AG09319 (cell line): ENCODE measurements at regions not wholly inside any gene's neighbourhood (a gene's known extent, or its start where the extent isn't known, plus 50 kb on each side); places are given as distances from the start of the nearest gene placed in this dataset.

Experiments
- DNase-seq: peaks from one replicate; pipeline ENCODE4 v3.0.0-alpha.2; 2010; ENCODE audit warnings: low read depth; ENCODE audit errors: extremely low read depth
- TF ChIP-seq, protein P1 (sequence below): IDR thresholded peaks from 2 replicates; pipeline ENCODE4 v1.5.1; 2011; ENCODE audit warnings: low read depth, mild to moderate bottlenecking, inconsistent platforms, low read length, moderate library complexity

DNA sequence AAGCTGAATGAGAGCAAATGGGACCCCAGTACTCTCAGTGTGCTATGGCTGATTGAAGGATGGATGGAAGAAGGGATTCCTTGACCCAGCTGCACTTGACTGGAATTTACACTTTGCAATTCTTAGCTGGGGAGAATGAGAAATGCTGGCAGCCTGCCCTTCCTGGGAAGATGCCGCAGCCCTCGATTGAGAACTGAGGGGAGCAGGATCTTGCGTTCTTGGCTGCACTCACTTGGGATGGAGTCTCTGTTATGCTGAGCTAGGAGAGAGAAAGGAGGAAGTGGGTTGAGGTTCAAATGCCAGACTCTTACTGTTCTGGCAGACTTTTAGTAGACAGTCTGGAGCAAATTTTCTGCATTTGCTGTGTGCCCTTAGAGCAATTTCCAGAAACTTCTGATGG, 221.2 kb downstream of the FNDC1 start:
- TF ChIP-seq, protein P1, sequence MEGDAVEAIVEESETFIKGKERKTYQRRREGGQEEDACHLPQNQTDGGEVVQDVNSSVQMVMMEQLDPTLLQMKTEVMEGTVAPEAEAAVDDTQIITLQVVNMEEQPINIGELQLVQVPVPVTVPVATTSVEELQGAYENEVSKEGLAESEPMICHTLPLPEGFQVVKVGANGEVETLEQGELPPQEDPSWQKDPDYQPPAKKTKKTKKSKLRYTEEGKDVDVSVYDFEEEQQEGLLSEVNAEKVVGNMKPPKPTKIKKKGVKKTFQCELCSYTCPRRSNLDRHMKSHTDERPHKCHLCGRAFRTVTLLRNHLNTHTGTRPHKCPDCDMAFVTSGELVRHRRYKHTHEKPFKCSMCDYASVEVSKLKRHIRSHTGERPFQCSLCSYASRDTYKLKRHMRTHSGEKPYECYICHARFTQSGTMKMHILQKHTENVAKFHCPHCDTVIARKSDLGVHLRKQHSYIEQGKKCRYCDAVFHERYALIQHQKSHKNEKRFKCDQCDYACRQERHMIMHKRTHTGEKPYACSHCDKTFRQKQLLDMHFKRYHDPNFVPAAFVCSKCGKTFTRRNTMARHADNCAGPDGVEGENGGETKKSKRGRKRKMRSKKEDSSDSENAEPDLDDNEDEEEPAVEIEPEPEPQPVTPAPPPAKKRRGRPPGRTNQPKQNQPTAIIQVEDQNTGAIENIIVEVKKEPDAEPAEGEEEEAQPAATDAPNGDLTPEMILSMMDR, result no peak
- no peak for DNase-seq

DNA sequence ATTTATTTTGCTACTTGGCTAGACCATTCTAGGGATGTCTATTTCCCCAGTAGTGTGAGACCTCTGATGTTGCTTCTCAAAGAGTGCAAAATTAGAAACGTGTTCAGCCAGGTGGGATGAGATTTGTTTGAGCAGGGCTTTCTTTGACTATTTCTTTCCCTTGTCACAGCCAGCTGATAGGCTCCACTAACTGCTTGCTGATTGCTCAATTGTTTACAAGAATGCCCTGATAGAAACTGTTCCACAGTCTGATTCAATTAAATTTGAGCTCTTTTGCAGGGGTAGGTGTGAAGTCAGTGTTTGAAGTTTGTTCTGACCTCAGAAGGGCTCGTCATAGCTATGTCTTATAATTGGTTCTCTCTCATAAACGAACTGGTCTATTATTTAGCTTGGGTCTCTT, 220.5 kb downstream of the FNDC1 start:
- TF ChIP-seq, protein P1, result no peak
- no peak for DNase-seq

GRCh38 chr6:159380114-159380513, 210.9 kb downstream of the FNDC1 start:
- no peak for DNase-seq
- TF ChIP-seq, protein P1, result no peak

- DNase-seq, result no peak
- TF ChIP-seq, protein P1, result no peak
These were observed 209.5 kb downstream of the FNDC1 start for GRCh38 chr6:159378411-159379328.

DNA sequence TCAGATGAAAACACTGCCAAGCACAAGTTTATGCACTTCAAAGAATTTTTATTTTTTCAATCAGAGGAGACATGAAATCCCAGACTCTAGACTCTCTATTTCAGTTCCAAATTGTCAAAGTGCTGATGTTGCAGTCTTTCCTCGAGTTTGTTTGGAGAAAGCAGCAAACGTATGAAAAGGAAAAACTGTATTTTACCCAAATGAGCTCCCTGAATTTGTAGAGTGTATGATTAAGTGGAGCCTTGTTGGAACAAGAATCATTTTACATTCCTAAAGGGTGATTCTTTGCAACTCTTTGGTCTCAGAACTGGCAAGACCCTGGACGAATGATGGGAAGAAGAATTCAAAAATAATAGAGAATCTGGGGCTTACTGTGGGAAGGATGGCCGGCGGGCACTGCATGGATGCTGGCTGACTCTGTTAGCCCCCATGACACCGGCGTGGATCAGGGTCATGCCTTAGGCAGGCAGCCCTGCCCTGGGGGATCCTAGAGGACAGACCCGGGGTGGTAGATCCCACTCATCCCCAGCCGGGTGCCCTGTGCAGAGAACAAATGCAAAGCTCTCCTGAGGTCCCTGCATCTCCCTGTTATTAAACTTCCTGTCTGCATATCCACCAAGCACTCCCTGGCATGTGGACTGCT, 207.4 kb downstream of the FNDC1 start:
- TF ChIP-seq, protein P1, result no peak
- DNase-seq, result no peak

DNA sequence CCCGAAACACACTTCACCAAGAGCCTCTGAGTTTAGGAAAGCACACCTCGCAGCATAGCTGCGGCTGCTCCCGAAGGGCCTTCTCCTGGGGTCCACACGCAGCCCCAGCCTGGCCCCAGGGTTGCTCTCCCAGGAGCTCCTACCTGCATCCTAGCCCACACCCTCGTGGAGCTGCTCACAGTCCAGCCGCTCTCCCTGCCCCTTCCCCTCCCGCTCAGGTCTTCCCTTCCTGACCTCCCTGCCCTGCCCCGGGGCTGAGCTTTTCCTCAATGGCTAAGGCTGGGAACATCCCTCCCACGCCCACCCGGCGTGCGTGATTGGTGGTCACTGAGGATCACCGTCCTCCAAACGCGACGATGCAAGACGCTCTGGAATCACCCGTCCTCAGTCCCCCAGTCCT, 205.8 kb downstream of the FNDC1 start:
- DNase-seq, result no peak
- TF ChIP-seq, protein P1, result no peak

GRCh38 chr6:159373670-159374069, 204.5 kb downstream of the FNDC1 start:
- no peak for DNase-seq
- TF ChIP-seq, protein P1, result no peak
